ENCODE measurements at regions not wholly inside any gene's neighbourhood (a gene's known extent, or its start where the extent isn't known, plus 50 kb on each side); places are given as distances from the start of the nearest gene placed in this dataset.

DNA sequence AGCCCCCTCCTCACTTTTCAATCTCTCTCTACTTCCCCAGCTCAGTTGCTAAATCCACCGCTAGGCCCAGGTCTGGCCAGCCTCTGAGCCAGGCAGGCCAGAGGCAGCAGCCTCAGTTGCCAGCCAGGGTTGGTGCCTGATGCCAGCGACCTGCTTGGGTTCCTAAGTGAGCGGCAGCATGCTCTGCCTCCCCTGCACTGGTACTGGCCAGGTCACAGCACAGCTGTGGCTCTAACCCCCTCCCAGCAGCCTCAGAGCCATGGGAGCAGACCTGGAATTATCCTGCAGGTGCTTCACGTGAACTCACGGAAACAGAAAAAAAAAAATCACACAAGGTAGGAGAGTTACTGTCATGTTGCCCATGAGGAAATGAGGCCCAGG, 82.5 kb upstream of the ATF3 start:
- DNase-seq: no peak

- no peak for DNase-seq
Measured at GRCh38 chr1:212528501-212528900, 80.1 kb upstream of the ATF3 start.

DNA sequence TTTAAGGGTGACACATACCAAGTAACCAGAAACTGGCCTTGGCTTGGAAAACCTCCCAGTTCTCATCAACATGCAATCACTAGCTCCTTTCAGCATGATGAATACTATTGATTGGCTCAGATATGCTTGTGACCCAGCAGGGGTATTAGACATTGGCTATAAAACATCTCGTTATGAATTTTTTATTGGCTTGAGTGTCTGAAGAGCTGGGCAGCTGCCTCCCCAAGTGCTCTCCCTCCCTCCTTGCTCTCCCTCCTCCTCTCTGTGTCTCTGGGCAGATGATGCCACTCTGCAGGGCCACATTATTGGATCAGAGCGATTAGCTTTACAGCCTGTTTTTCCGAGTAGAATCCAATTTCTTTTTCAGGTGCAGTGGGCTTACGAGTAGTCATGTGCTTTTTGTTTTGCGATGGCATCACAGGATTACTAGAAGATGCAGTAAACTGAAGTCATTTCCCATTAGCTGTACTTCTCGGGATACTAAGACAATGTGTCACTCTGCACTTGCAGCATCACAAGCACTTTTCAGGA, 79.3 kb upstream of the ATF3 start:
- no peak for DNase-seq

DNA sequence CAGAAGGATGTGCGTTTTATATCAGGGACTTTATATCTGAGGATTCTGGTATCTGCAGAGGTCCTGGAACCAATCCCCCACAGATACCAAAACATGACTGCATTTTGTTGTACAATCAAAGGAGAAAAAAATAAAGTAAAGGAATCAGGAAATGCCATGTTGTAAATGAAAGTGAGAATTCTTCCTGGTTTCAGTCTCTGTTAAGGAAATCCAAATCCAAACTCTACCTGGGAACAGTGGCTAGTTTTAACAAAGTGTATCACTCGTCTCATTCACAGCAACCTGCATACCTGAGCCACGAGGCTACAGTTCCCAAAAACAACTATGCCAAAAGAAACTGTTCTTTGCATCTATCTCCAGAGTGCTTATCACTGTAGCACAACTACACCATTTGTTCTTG, 77.3 kb upstream of the ATF3 start:
- no peak for DNase-seq

GRCh38 chr1:212531796-212532195, 76.8 kb upstream of the ATF3 start:
- no peak for DNase-seq

GRCh38 chr1:212532469-212533147, 76.0 kb upstream of the ATF3 start:
- DNase-seq: no peak

DNA sequence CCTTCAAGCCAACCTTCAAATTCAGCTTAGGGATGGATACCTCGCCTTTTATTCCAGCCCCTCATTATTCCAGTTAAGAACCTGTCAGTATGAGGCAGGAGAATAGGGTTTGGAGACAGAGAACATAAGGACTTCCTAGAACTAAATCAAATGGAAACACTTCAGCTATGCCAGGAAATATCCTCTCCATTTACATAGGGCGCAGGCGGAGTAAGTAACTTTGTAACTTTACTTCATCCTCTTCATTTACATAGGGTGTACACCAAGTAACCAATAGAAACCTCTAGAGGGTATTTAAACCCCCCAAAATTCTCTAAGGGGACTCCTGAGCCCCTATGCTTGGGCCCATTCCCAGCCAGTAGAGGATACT, 75.4 kb upstream of the ATF3 start:
- no peak for DNase-seq

GRCh38 chr1:212536586-212536985, 72.0 kb upstream of the ATF3 start:
- DNase-seq: no peak

DNA sequence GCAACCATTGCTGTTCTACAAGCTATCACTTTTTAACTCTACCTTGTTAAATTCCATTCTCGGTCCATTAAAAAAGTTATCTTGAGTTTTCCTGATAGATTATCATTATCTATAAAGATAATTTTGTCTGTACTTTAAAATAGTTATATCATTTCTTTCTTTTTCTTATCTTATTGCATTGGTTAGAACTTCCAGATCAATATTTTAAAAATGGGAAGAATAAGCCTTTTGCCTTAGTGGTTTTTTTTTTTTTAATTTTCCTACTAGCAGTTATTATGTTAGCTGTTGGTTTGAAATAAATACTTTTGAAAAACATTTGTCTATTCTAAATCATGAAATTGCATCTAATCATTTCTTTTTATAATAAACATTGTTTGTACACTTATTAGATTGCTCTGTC, 71.0 kb upstream of the ATF3 start:
- DNase-seq: no peak

GRCh38 chr1:212539737-212540430, 68.7 kb upstream of the ATF3 start:
- no peak for DNase-seq

- DNase-seq: no peak
Measured at GRCh38 chr1:212542761-212543187, 65.8 kb upstream of the ATF3 start.

- no peak for DNase-seq
Measured at GRCh38 chr1:212544110-212544509, 64.5 kb upstream of the ATF3 start.

GRCh38 chr1:212545941-212546635, 62.5 kb upstream of the ATF3 start:
- no peak for DNase-seq

DNA sequence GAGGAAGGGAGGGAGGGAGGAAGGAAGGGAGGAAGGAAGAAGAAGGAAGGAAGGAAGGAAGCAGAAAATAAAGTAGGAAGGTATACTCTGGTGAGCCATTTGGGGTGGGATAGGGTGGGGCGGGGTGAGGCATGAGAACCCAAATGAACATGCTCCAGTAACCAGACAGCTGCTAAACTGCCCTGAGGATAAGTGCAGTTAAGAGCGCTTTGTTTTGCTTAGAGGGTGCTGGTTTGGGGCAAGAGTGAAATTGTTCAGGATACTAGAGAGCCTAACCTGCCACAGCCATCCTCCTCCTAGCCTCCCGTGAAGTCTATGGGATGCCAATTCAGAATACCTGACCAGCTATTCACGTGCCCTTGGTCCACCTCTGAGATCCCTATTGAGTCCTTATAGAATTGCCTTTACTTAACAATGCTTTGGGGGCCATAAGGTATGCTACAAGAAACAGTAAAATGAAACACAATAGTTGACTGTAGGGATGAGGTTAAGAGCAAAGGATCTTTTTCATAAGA, 59.0 kb upstream of the ATF3 start:
- DNase-seq: no peak

- DNase-seq: no peak
Measured at GRCh38 chr1:212551929-212552328, 56.6 kb upstream of the ATF3 start.

GRCh38 chr1:212553676-212554075, 54.9 kb upstream of the ATF3 start:
- DNase-seq: no peak

GRCh38 chr1:212554401-212554800, 54.2 kb upstream of the ATF3 start:
- DNase-seq: no peak

GRCh38 chr1:212555426-212555825, 53.1 kb upstream of the ATF3 start:
- DNase-seq: no peak

DNA sequence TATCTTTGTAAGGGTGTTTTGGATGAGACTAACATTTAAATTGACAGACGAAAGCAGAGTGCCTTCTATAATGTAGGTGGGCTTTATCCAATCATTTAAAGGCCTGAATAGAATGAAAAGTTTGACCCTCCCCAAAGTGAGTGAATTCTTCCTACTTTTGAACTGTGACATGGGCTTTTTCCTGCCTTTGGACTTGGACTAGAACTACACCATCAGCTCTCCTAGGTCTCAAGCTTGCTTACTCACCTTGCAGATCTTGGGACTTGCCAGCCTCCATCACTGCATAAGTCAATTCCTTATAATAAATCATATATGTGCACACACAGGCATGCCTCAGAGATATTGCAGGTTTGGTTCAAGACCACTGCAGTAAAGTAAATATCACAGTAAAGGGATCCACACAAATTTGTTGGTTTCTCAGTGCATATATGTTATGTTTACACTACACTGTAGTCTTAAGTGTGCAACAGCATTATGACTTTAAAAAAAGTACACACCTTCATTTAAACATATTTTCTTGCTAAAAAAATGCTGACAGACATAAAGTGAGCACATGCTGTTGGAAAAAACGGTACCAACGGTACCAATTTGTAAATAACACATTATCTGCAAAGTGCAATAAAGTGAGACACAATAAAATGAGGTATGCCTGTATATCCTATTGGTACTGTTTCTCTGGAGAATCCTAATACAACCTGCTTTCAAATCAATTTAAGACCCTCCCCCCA, 51.6 kb upstream of the ATF3 start:
- DNase-seq: no peak

- peak in 1 of 5 donors; percentile 6 for DNase-seq
Measured at GRCh38 chr1:212557739-212558692, 50.5 kb upstream of the ATF3 start.

GRCh38 chr1:212558693-212559480, 49.7 kb upstream of the ATF3 start:
- peak; percentile 81 to 95 (median 89) for DNase-seq

All from T-helper 1 cell (primary cell).